PC-3 (cell line): ENCODE measurements at regions not wholly inside any gene's neighbourhood (a gene's known extent, or its start where the extent isn't known, plus 50 kb on each side); places are given as distances from the start of the nearest gene placed in this dataset.
A peak's percentile ranks its signal among the peaks of the same experiment; 100 is the strongest.

Source experiments
- ATAC-seq: fragments of 200-7000 bp; cut with Tn5 transposase; 2 replicates; pipeline ENCODE4 v1.9.1; 2020; ENCODE audit warnings: mild to moderate bottlenecking, moderate library complexity
- BruUV-seq: library from RNA; stranded (reverse); fragments of 400-500 nt; replicated peaks from 2 replicates; lab custom pipeline; 2021; lab: Mats Ljungman, UMichigan
- CTCF ChIA-PET: fragments of 300-600 bp; sonication (Branson Sonifier 250); formaldehyde crosslinking; loops from one replicate; lab custom pipeline; 2022; ENCODE audit warnings: antibody characterized with exemption; lab: Charles Lee
- POLR2A ChIA-PET: fragments of 300-600 bp; sonication (Branson Sonifier 250); formaldehyde crosslinking; loops from one replicate; lab custom pipeline; 2022; ENCODE audit warnings: antibody characterized with exemption; ENCODE audit not compliant: unreplicated experiment; lab: Charles Lee
- DNase-seq: peaks from one replicate; pipeline ENCODE4 v3.0.0-alpha.2; 2015
- H2AFZ ChIP-seq: fragments of 300-600 bp; sonication (generic); 2 replicates; pipeline ENCODE4 v1.6.0; 2016; ENCODE audit warnings: antibody characterized with exemption, low read length
- H3F3A ChIP-seq: fragments of 300-600 bp; sonication (generic); one replicate; pipeline ENCODE4 v1.6.0; 2017; ENCODE audit warnings: antibody characterized with exemption, low read length, control low read depth, mild to moderate bottlenecking; ENCODE audit not compliant: unreplicated experiment
- H3K27ac ChIP-seq: fragments of 300-600 bp; sonication (generic); 2 replicates; pipeline ENCODE4 v1.5.1; 2016; ENCODE audit warnings: mild to moderate bottlenecking, low read length
- H3K27me3 ChIP-seq: fragments of 300-600 bp; sonication (generic); 2 replicates; pipeline ENCODE4 v1.6.1; 2016; ENCODE audit warnings: low read length, mixed read lengths
- H3K36me3 ChIP-seq: fragments of 300-600 bp; sonication (generic); 2 replicates; pipeline ENCODE4 v1.6.1; 2016; ENCODE audit warnings: low read depth, mixed run types, low read length, mixed read lengths
- H3K4me1 ChIP-seq: fragments of 300-600 bp; sonication (generic); 2 replicates; pipeline ENCODE4 v1.5.1; 2016; ENCODE audit warnings: low read length; ENCODE audit not compliant: insufficient read depth
- H3K4me2 ChIP-seq: fragments of 300-600 bp; sonication (generic); 2 replicates; pipeline ENCODE4 v1.6.0; 2016; ENCODE audit warnings: low read length
- H3K4me3 ChIP-seq: fragments of 300-600 bp; sonication (generic); 2 replicates; pipeline ENCODE4 v1.5.1; 2016; ENCODE audit warnings: mild to moderate bottlenecking, low read length, mixed read lengths
- H3K79me2 ChIP-seq: fragments of 300-600 bp; sonication (generic); 2 replicates; pipeline ENCODE4 v1.6.1; 2017; ENCODE audit warnings: low read length, mixed read lengths
- H3K9ac ChIP-seq: fragments of 300-600 bp; sonication (generic); 2 replicates; pipeline ENCODE4 v1.6.0; 2016; ENCODE audit warnings: mild to moderate bottlenecking, low read length
- H3K9me2 ChIP-seq: fragments of 300-600 bp; sonication (generic); replicated peaks from 2 replicates; pipeline ENCODE4 v1.6.1; 2016; ENCODE audit warnings: mixed run types, low read length, mixed read lengths
- H3K9me3 ChIP-seq: fragments of 300-600 bp; sonication (generic); 2 replicates; pipeline ENCODE4 v1.6.1; 2016; ENCODE audit warnings: low read length, mixed read lengths
- H4K20me1 ChIP-seq: fragments of 300-600 bp; sonication (generic); 2 replicates; pipeline ENCODE4 v1.6.1; 2016; ENCODE audit warnings: low read length, mixed read lengths
- EZH2 ChIP-seq: fragments of 300-600 bp; sonication (generic); IDR thresholded peaks from one replicate; pipeline ENCODE4 v1.6.1; 2017; ENCODE audit warnings: antibody characterized with exemption, mild to moderate bottlenecking, low read length; ENCODE audit not compliant: unreplicated experiment
- EZH2phosphoT487 ChIP-seq: fragments of 300-600 bp; sonication (generic); IDR thresholded peaks from 2 replicates; pipeline ENCODE4 v1.6.1; 2018; ENCODE audit warnings: mild to moderate bottlenecking, antibody characterized with exemption, low read length, borderline replicate concordance
- intact Hi-C: fragments of 100-400 bp; cut with micrococcal nuclease; formaldehyde crosslinking; loops from 2 replicates; pipeline ENCODE4 v1.9.0; 2023
- TF ChIP-seq, protein P1 (sequence below): fragments of 300-600 bp; sonication (generic); conservative IDR thresholded peaks from 2 replicates; pipeline ENCODE4 v1.5.1; 2017; ENCODE audit warnings: antibody characterized with exemption, low read depth, mild to moderate bottlenecking, low read length

DNA sequence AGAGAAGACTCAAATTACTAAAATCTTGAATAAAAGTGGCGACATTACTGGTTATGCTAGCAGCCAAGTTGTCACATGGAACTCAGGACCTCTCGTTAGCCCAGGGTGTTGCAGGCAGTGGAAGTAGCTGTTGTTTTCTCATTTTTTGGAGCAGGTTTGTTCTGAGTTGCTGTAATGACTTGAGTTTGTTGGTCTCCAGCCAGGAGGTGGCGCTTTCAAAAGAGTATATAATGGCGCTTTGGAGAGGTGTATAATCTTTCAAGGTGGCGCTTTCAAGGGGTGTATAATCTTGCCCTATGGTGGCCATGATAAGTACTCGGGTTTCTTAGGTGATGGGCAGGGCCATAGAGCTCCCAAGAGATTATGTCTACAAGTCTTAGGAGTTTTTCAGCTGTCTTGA is 632.7 kb downstream of the NTRK3 start:
- no peak for ATAC-seq
- no peaks in the 10 kb centered on the region for H4K20me1 ChIP-seq
- no peak overlapping the region for H3K4me2 ChIP-seq
- no peak overlapping the region for H2AFZ ChIP-seq
- BruUV-seq, result no TSS peak
- no peaks in the 10 kb centered on the region for H3K27me3 ChIP-seq
- H3K9me3 ChIP-seq, result peaks cover 3% of the 10 kb centered on the region; the same call in 1 of the 2 replicates
- H3K9ac ChIP-seq, result no peak overlapping the region
- TF ChIP-seq, protein P1, sequence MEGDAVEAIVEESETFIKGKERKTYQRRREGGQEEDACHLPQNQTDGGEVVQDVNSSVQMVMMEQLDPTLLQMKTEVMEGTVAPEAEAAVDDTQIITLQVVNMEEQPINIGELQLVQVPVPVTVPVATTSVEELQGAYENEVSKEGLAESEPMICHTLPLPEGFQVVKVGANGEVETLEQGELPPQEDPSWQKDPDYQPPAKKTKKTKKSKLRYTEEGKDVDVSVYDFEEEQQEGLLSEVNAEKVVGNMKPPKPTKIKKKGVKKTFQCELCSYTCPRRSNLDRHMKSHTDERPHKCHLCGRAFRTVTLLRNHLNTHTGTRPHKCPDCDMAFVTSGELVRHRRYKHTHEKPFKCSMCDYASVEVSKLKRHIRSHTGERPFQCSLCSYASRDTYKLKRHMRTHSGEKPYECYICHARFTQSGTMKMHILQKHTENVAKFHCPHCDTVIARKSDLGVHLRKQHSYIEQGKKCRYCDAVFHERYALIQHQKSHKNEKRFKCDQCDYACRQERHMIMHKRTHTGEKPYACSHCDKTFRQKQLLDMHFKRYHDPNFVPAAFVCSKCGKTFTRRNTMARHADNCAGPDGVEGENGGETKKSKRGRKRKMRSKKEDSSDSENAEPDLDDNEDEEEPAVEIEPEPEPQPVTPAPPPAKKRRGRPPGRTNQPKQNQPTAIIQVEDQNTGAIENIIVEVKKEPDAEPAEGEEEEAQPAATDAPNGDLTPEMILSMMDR, result peak; percentile 38; the same call in 1 of the 2 replicates
- TF ChIP-seq EZH2, result no peak
- no peak overlapping the region for H3K4me3 ChIP-seq
- CTCF ChIA-PET, result no interaction called here
- POLR2A ChIA-PET, result no interaction called here
- peak; percentile 10 for DNase-seq
- H3F3A ChIP-seq, result no peaks in the 10 kb centered on the region
- no peaks in the 10 kb centered on the region for H3K9me2 ChIP-seq
- no peaks in the 10 kb centered on the region for H3K36me3 ChIP-seq
- intact Hi-C loops, result no loop called here
- no peak overlapping the region for H3K27ac ChIP-seq
- H3K4me1 ChIP-seq, result no peaks in the 10 kb centered on the region
- H3K79me2 ChIP-seq, result no peaks in the 10 kb centered on the region

DNA sequence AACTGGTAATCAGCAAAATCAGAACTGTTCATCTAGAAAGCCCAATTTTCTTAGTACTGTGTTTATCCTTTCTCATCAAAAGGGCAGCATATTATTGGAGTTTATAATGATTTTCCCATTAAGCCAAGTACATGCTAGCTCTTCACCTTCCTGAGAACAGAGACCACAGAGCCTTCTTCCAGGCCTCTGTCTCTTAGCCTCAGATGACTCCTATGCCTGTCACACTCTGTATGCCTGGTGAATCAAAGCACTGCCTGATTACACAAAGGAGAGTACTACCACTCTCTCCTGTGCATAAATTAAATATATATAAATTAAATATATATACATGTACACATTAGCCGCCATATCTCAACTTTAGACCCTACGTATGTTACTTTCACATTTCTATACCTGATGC is 636.1 kb downstream of the NTRK3 start:
- ChIA-PET POLR2A (no interaction called here), CTCF (no interaction called here)
- Histone ChIP-seq H3K36me3 (no peaks in the 10 kb centered on the region), H3K27me3 (no peaks in the 10 kb centered on the region), H3K4me1 (no peaks in the 10 kb centered on the region), H3K79me2 (no peaks in the 10 kb centered on the region), H3K4me3 (no peak overlapping the region), H3K4me2 (no peak overlapping the region), H3F3A (no peaks in the 10 kb centered on the region), H3K27ac (no peak overlapping the region), H3K9me3 (peaks cover under 1% of the 10 kb centered on the region; the same call in 1 of the 2 replicates), H3K9ac (no peak overlapping the region), H2AFZ (no peak overlapping the region), H3K9me2 (no peaks in the 10 kb centered on the region), H4K20me1 (no peaks in the 10 kb centered on the region)
- BruUV-seq, result no TSS peak
- DNase-seq, result peak; percentile 14
- TF ChIP-seq EZH2 (no peak), EZH2phosphoT487 (no peak)
- TF ChIP-seq, protein P1, result no peak
- intact Hi-C loops, result no loop called here
- no peak for ATAC-seq

DNA sequence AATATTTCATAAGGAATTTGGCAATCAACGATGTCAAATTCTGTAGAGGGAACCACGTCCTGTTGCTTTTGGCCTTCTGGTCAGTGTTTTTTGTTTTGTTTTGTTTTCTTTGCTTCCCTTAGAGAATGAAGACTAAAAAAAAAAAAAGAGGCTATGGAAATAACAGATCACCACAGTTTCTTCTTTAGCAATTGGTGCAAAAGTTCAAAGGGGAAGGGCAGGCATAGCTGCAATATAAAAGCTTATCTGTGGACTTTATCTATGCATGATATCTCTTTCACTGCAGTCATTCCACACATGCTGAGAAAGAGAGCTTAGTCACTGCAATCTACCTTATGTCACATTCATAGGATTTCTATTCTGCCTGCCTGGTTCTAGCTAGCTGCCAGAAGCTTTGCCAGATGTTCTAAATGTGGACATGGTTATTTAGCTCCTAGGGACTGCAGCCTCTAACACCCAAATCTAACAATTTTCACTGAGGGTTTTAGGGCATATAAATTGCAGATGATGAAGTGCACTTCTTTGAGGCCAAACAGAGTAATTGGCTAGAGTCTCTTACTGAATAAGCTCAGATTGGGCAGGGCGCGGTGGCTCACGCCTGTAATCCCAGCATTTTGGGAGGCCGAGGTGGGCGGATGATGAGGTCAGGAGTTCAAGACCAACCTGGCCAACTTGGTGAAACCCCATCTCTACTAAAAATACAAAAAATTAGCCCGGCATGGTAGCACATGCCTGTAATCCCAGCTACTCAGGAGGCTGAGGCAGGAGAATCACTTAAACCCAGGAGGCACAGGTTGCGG is 637.2 kb downstream of the NTRK3 start:
- Histone ChIP-seq H3K4me1 (no peaks in the 10 kb centered on the region), H4K20me1 (no peaks in the 10 kb centered on the region), H3K9ac (no peak overlapping the region), H3K79me2 (no peaks in the 10 kb centered on the region), H3K36me3 (no peaks in the 10 kb centered on the region), H3K9me2 (no peaks in the 10 kb centered on the region), H3K4me3 (no peak overlapping the region), H3K27ac (no peak overlapping the region), H2AFZ (no peak overlapping the region), H3K27me3 (no peaks in the 10 kb centered on the region), H3F3A (no peaks in the 10 kb centered on the region), H3K4me2 (no peak overlapping the region), H3K9me3 (no peaks in the 10 kb centered on the region; the same call in 1 of the 2 replicates)
- DNase-seq (peak; percentile 32), ATAC-seq (no peak)
- ChIA-PET POLR2A (no interaction called here), CTCF (no interaction called here)
- TF ChIP-seq EZH2phosphoT487 (no peak), EZH2 (no peak)
- TF ChIP-seq, protein P1, result no peak
- intact Hi-C loops, result no loop called here
- no TSS peak for BruUV-seq
